ENCODE measurements at regions not wholly inside any gene's neighbourhood (a gene's known extent, or its start where the extent isn't known, plus 50 kb on each side); places are given as distances from the start of the nearest gene placed in this dataset.
"Not testable (repeated sequence)": the region's sequence is repeated elsewhere in the genome, so short reads cannot be mapped to it uniquely, and the experiment has no call there.

DNA sequence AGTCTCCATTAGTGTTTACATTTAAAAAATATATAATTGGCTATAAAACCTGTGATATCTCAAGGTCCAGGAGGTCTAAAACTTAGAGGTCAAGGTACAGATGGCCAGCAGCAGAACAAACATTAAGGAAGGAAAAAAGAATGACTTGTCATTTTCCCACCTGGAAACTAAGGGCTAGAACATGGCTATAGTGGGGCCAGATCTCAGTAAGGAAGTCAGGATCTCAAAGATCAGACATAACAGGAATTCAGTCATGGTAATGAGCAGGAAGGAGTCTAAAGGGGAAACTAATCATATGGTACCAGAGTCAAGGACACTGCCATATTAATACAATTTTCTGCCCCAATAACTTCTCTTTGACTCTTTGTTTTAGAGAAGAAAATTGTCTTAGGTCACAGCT lies 1018.8 kb downstream of the PLA2G4A start:
- no peak overlapping the region for H3K27ac ChIP-seq
- H3K27me3 ChIP-seq = no peaks in the 10 kb centered on the region
- intact Hi-C loops (cut with DNase I) = no loop called here
- H3K9me3 ChIP-seq = no peaks in the 10 kb centered on the region
- TF ChIP-seq, protein P1, sequence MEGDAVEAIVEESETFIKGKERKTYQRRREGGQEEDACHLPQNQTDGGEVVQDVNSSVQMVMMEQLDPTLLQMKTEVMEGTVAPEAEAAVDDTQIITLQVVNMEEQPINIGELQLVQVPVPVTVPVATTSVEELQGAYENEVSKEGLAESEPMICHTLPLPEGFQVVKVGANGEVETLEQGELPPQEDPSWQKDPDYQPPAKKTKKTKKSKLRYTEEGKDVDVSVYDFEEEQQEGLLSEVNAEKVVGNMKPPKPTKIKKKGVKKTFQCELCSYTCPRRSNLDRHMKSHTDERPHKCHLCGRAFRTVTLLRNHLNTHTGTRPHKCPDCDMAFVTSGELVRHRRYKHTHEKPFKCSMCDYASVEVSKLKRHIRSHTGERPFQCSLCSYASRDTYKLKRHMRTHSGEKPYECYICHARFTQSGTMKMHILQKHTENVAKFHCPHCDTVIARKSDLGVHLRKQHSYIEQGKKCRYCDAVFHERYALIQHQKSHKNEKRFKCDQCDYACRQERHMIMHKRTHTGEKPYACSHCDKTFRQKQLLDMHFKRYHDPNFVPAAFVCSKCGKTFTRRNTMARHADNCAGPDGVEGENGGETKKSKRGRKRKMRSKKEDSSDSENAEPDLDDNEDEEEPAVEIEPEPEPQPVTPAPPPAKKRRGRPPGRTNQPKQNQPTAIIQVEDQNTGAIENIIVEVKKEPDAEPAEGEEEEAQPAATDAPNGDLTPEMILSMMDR (IDR thresholded peaks at IDR 0.05) = no peak
- TF ChIP-seq POLR2A (IDR thresholded peaks at IDR 0.05) = no peak
- DNase-seq = no peak
- no peaks in the 10 kb centered on the region for H3K4me1 ChIP-seq
- H3K36me3 ChIP-seq = no peaks in the 10 kb centered on the region
- no peak overlapping the region for H3K4me3 ChIP-seq (replicated peaks in 1 of 3)

- WGBS, 2 donors = 66 to 71% methylated on average over 3 of the region's 3 CpGs
- Histone ChIP-seq H3K36me3 (no peaks in the 10 kb centered on the region), H3K9me3 (no peaks in the 10 kb centered on the region), H3K4me1 (no peaks in the 10 kb centered on the region), H3K27me3 (no peaks in the 10 kb centered on the region), H3K4me3 (replicated peaks in 1 of 3) (no peak overlapping the region), H3K27ac (no peak overlapping the region)
- TF ChIP-seq, protein P1 (IDR thresholded peaks at IDR 0.05) = no peak
- TF ChIP-seq POLR2A (IDR thresholded peaks at IDR 0.05) = no peak
- DNase-seq = no peak
- intact Hi-C loops (cut with DNase I) = no loop called here
These were observed 1019.6 kb downstream of the PLA2G4A start for GRCh38 chr1:187848321-187848720.

GRCh38 chr1:187850146-187850545 lies 1021.4 kb downstream of the PLA2G4A start:
- H3K4me3 ChIP-seq (replicated peaks in 1 of 3); H3K4me1 ChIP-seq; H3K27me3 ChIP-seq; DNase-seq; H3K36me3 ChIP-seq; H3K9me3 ChIP-seq; H3K27ac ChIP-seq; intact Hi-C loops (cut with DNase I): not testable (repeated sequence)
- WGBS, 2 donors = 97 to 98% methylated on average over 9 to 22 of the region's 26 CpGs

GRCh38 chr1:187853505-187853904 lies 1024.8 kb downstream of the PLA2G4A start:
- DNase-seq = no peak
- TF ChIP-seq POLR2A (IDR thresholded peaks at IDR 0.05) = no peak
- TF ChIP-seq, protein P1 (IDR thresholded peaks at IDR 0.05) = no peak
- 92 to 100% methylated on average over 2 of the region's 2 CpGs for WGBS, 2 donors
- H3K4me1 ChIP-seq = no peaks in the 10 kb centered on the region
- no peak overlapping the region for H3K27ac ChIP-seq
- intact Hi-C loops (cut with DNase I) = no loop called here
- no peaks in the 10 kb centered on the region for H3K9me3 ChIP-seq
- no peaks in the 10 kb centered on the region for H3K36me3 ChIP-seq
- no peaks in the 10 kb centered on the region for H3K27me3 ChIP-seq
- no peak overlapping the region for H3K4me3 ChIP-seq (replicated peaks in 1 of 3)

GRCh38 chr1:187854457-187854856 lies 1025.7 kb downstream of the PLA2G4A start:
- TF ChIP-seq, protein P1 (IDR thresholded peaks at IDR 0.05) = no peak
- no peak for TF ChIP-seq POLR2A (IDR thresholded peaks at IDR 0.05)
- Histone ChIP-seq H3K4me1 (no peaks in the 10 kb centered on the region), H3K27ac (no peak overlapping the region), H3K4me3 (replicated peaks in 1 of 3) (no peak overlapping the region), H3K27me3 (no peaks in the 10 kb centered on the region), H3K9me3 (no peaks in the 10 kb centered on the region), H3K36me3 (no peaks in the 10 kb centered on the region)
- intact Hi-C loops (cut with DNase I) = no loop called here
- WGBS, 2 donors = 88 to 94% methylated on average over 2 of the region's 2 CpGs
- DNase-seq = no peak

DNA sequence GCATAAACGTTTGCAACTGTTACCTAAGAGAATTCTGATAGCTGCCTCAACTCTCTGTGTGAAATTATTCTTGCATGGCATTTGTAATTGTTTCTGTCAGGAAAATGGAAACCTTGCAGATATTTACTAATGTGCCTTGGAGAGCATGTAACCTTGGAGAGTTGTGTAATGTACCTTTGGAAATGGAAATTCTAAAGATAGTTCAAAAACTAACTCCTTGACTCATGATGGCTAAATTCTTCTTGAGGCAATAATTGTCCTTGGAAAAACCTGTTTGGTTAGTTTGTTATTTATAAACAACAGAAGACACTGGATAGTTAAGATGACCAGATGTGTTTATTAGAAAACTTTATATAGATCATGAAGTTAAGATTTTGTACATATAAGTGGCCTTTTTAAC lies 1033.8 kb downstream of the PLA2G4A start:
- 42 to 53% methylated on average over 1 of the region's 1 CpG for WGBS, 2 donors
- TF ChIP-seq POLR2A (IDR thresholded peaks at IDR 0.05) = no peak
- TF ChIP-seq, protein P1 (IDR thresholded peaks at IDR 0.05) = no peak
- no peak overlapping the region for H3K27ac ChIP-seq
- H3K27me3 ChIP-seq = no peaks in the 10 kb centered on the region
- intact Hi-C loops (cut with DNase I) = no loop called here
- DNase-seq = no peak
- H3K36me3 ChIP-seq = no peaks in the 10 kb centered on the region
- H3K4me1 ChIP-seq = no peaks in the 10 kb centered on the region
- no peak overlapping the region for H3K4me3 ChIP-seq (replicated peaks in 1 of 3)
- H3K9me3 ChIP-seq = no peaks in the 10 kb centered on the region
